GM12892 (cell line): ENCODE measurements at regions not wholly inside any gene's neighbourhood (a gene's known extent, or its start where the extent isn't known, plus 50 kb on each side); places are given as distances from the start of the nearest gene placed in this dataset.

Source experiments
- DNase-seq: peaks from one replicate; pipeline ENCODE4 v3.0.0; 2011; ENCODE audit not compliant: insufficient read length
- FAIRE-seq: peaks from 2 replicates; lab custom pipeline; 2011; peaks lifted over from hg19 to GRCh38; lab: Jason Lieb, UNC
- POLR2A ChIP-seq: IDR thresholded peaks from 2 replicates; pipeline ENCODE4 v1.6.1; 2011; ENCODE audit warnings: low read depth, low read length, control low read depth
- POLR2AphosphoS5 ChIP-seq: IDR thresholded peaks from 2 replicates; pipeline ENCODE4 v1.6.1; 2011; ENCODE audit warnings: low read depth, low read length, control low read depth
- TAF1 ChIP-seq: IDR thresholded peaks from 2 replicates; pipeline ENCODE4 v1.6.1; 2011; ENCODE audit warnings: low read depth, mild to moderate bottlenecking, control low read depth, low read length, borderline replicate concordance

GRCh38 chr2:234768608-234769196, 183.1 kb upstream of the SH3BP4 start:
- TF ChIP-seq TAF1 (no peak), POLR2A (no peak), POLR2AphosphoS5 (no peak)
- DNase-seq (no peak), FAIRE-seq (no peak)

- no peak for DNase-seq
- no peak for FAIRE-seq
- no peak for TF ChIP-seq POLR2AphosphoS5
- no peak for TF ChIP-seq POLR2A
- TF ChIP-seq TAF1 = no peak
These were observed 186.5 kb upstream of the SH3BP4 start for GRCh38 chr2:234765279-234765678.

GRCh38 chr2:234764372-234764771, 187.4 kb upstream of the SH3BP4 start:
- no peak for TF ChIP-seq TAF1
- TF ChIP-seq POLR2A = no peak
- TF ChIP-seq POLR2AphosphoS5 = no peak
- DNase-seq = no peak
- FAIRE-seq = no peak

- TF ChIP-seq POLR2AphosphoS5 (no peak), TAF1 (no peak), POLR2A (no peak)
- no peak for FAIRE-seq
- DNase-seq = no peak
These were observed 188.6 kb upstream of the SH3BP4 start for GRCh38 chr2:234763002-234763873.

- DNase-seq (no peak), FAIRE-seq (no peak)
- TF ChIP-seq POLR2A = no peak
- no peak for TF ChIP-seq TAF1
- TF ChIP-seq POLR2AphosphoS5 = no peak
These were observed 189.9 kb upstream of the SH3BP4 start for GRCh38 chr2:234761910-234762309.

GRCh38 chr2:234754126-234754525, 197.7 kb upstream of the SH3BP4 start:
- TF ChIP-seq POLR2AphosphoS5 (no peak), TAF1 (no peak), POLR2A (no peak)
- FAIRE-seq (no peak), DNase-seq (no peak)

- DNase-seq (no peak), FAIRE-seq (no peak)
- TF ChIP-seq POLR2AphosphoS5 = no peak
- no peak for TF ChIP-seq POLR2A
- TF ChIP-seq TAF1 = no peak
These were observed 198.1 kb upstream of the SH3BP4 start for GRCh38 chr2:234753701-234754100.

GRCh38 chr2:234752966-234753365, 198.9 kb upstream of the SH3BP4 start:
- no peak for TF ChIP-seq POLR2A
- no peak for TF ChIP-seq TAF1
- no peak for TF ChIP-seq POLR2AphosphoS5
- DNase-seq (no peak), FAIRE-seq (no peak)

- DNase-seq (no peak), FAIRE-seq (no peak)
- TF ChIP-seq POLR2AphosphoS5 (no peak), TAF1 (no peak)
These were observed 200.4 kb upstream of the SH3BP4 start for GRCh38 chr2:234751275-234751973.

- TF ChIP-seq POLR2AphosphoS5 (no peak), POLR2A (no peak), TAF1 (no peak)
- FAIRE-seq = no peak
- no peak for DNase-seq
These were observed 203.8 kb upstream of the SH3BP4 start for GRCh38 chr2:234747833-234748559.

- TF ChIP-seq POLR2A (no peak), TAF1 (no peak), POLR2AphosphoS5 (no peak)
- FAIRE-seq = no peak
- no peak for DNase-seq
These were observed 204.8 kb upstream of the SH3BP4 start for GRCh38 chr2:234747032-234747431.
